Neural cell (in vitro differentiated cells): ENCODE measurements at regions not wholly inside any gene's neighbourhood (a gene's known extent, or its start where the extent isn't known, plus 50 kb on each side); places are given as distances from the start of the nearest gene placed in this dataset.

Experiments used
- H2AFZ ChIP-seq: fragments of 200-600, 300-800 bp; sonication (generic), shearing (Covaris generic); 2 replicates; pipeline ENCODE4 v1.6.0; 2014; ENCODE audit warnings: low read depth, mild to moderate bottlenecking, antibody characterized with exemption, low read length, moderate library complexity
- H3F3A ChIP-seq: fragments of 200-600 bp; shearing (Covaris generic); 2 replicates; pipeline ENCODE4 v1.6.1; 2016; ENCODE audit warnings: mild to moderate bottlenecking, moderate library complexity, mixed read lengths, antibody characterized with exemption, low read length; ENCODE audit not compliant: insufficient read depth, poor library complexity, severe bottlenecking
- H3K27ac ChIP-seq: fragments of 200-600, 300-800 bp; sonication (generic), shearing (Covaris generic); 2 replicates; pipeline ENCODE4 v1.5.1; 2014; ENCODE audit warnings: mild to moderate bottlenecking, low read length, moderate library complexity
- H3K27me3 ChIP-seq: fragments of 300-800, 200-600 bp; sonication (generic), shearing (Covaris generic); 2 replicates; pipeline ENCODE4 v1.6.0; 2014; ENCODE audit warnings: mild to moderate bottlenecking, low read depth, low read length, moderate library complexity; ENCODE audit not compliant: insufficient read depth
- H3K36me3 ChIP-seq: fragments of 300-800, 200-600 bp; sonication (generic), shearing (Covaris generic); 2 replicates; pipeline ENCODE4 v1.5.1; 2014; ENCODE audit warnings: mild to moderate bottlenecking, antibody characterized with exemption, low read length, moderate library complexity; ENCODE audit not compliant: insufficient read depth
- H3K4me2 ChIP-seq: fragments of 300-800, 200-600 bp; sonication (generic), shearing (Covaris generic); 2 replicates; pipeline ENCODE4 v1.6.0; 2014; ENCODE audit warnings: mild to moderate bottlenecking, low read length
- H3K4me3 ChIP-seq: fragments of 300-800, 200-600 bp; sonication (generic), shearing (Covaris generic); 2 replicates; pipeline ENCODE4 v1.5.1; 2014; ENCODE audit warnings: mild to moderate bottlenecking, low read length, moderate library complexity
- H3K79me2 ChIP-seq: fragments of 200-600 bp; shearing (Covaris generic); replicated peaks from 2 replicates; pipeline ENCODE4 v1.6.0; 2014; ENCODE audit warnings: mild to moderate bottlenecking, low read length, moderate library complexity; ENCODE audit not compliant: insufficient read depth
- H3K9ac ChIP-seq: fragments of 300-800, 200-600 bp; sonication (generic), shearing (Covaris generic); 2 replicates; pipeline ENCODE4 v1.6.1; 2016; ENCODE audit warnings: mild to moderate bottlenecking, low read length, mixed read lengths
- H3K9me2 ChIP-seq: fragments of 200-600 bp; shearing (Covaris generic); 2 replicates; pipeline ENCODE4 v1.6.1; 2016; ENCODE audit warnings: mild to moderate bottlenecking, low read length, mixed read lengths; ENCODE audit not compliant: insufficient read depth
- H3K9me3 ChIP-seq: fragments of 200-600, 300-800 bp; sonication (generic), shearing (Covaris generic); 2 replicates; pipeline ENCODE4 v1.6.1; 2016; ENCODE audit warnings: mild to moderate bottlenecking, mixed run types, low read length, moderate library complexity, mixed read lengths
- H4K20me1 ChIP-seq: fragments of 200-600 bp; shearing (Covaris generic); 2 replicates; pipeline ENCODE4 v1.6.1; 2016; ENCODE audit warnings: mild to moderate bottlenecking, mixed run types; ENCODE audit not compliant: insufficient read depth
- EP300 ChIP-seq: fragments of 450-650 bp; conservative IDR thresholded peaks from 2 replicates; pipeline ENCODE4 v1.6.1; 2014; ENCODE audit warnings: antibody characterized with exemption, mild to moderate bottlenecking, moderate library complexity; ENCODE audit not compliant: poor library complexity, severe bottlenecking
- EZH2 ChIP-seq: fragments of 200-600, 300-800 bp; shearing (Covaris generic), sonication (generic); IDR thresholded peaks from 2 replicates; pipeline ENCODE4 v1.6.1; 2014; ENCODE audit warnings: antibody characterized with exemption, low read length, borderline replicate concordance, mild to moderate bottlenecking; ENCODE audit not compliant: insufficient read depth, poor library complexity, severe bottlenecking
- MXI1 ChIP-seq: fragments of 450-650 bp; conservative IDR thresholded peaks from 2 replicates; pipeline ENCODE4 v1.6.1; 2014; ENCODE audit warnings: antibody characterized with exemption, mild to moderate bottlenecking; ENCODE audit not compliant: poor library complexity, severe bottlenecking
- POLR2AphosphoS5 ChIP-seq: IDR thresholded peaks from 2 replicates; pipeline ENCODE4 v1.6.1; 2012
- RAD21 ChIP-seq: fragments of 450-650 bp; conservative IDR thresholded peaks from 2 replicates; pipeline ENCODE4 v1.6.1; 2014; ENCODE audit warnings: antibody characterized with exemption, mild to moderate bottlenecking, moderate library complexity
- SMC3 ChIP-seq: fragments of 450-650 bp; conservative IDR thresholded peaks from 2 replicates; pipeline ENCODE4 v1.6.1; 2014; ENCODE audit warnings: antibody characterized with exemption, mild to moderate bottlenecking, moderate library complexity; ENCODE audit not compliant: poor library complexity
- TAF1 ChIP-seq: IDR thresholded peaks from 2 replicates; pipeline ENCODE4 v1.6.1; 2012; ENCODE audit warnings: low read depth
- TF ChIP-seq, protein P1 (sequence below): IDR thresholded peaks from 2 replicates; pipeline ENCODE4 v1.6.1; 2012; ENCODE audit warnings: borderline replicate concordance
- TF ChIP-seq, protein P2 (sequence below): fragments of 450-650 bp; IDR thresholded peaks from 2 replicates; pipeline ENCODE4 v1.5.1; 2014; ENCODE audit warnings: antibody characterized with exemption, mild to moderate bottlenecking, moderate library complexity; ENCODE audit not compliant: poor library complexity, severe bottlenecking

DNA sequence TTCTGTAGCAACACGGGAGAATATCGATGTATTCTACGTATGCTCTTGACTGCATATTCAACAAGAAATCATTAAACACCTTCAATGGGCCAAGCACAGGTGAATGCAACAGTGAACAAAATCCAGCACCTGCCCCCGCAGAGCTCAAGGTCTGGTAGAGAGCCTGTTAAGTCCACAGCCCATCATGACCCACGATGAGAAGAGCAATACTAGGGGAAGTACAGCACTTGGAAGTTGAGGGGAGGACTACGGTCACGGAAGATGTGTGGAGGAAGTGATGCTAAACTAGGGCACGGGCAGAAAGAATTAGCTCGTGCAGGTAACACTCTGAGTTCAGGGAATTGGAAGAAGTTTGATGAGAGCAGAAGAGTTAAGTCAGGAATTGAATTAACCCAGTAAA, 253.6 kb downstream of the HAPSTR1 start:
- Histone ChIP-seq H3K4me2 (no peak overlapping the region), H3F3A (no peaks in the 10 kb centered on the region), H3K79me2 (no peaks in the 10 kb centered on the region), H3K36me3 (no peaks in the 10 kb centered on the region), H3K9me2 (no peaks in the 10 kb centered on the region), H4K20me1 (no peaks in the 10 kb centered on the region), H3K27ac (no peak overlapping the region), H3K27me3 (no peaks in the 10 kb centered on the region), H3K9ac (no peak overlapping the region), H3K4me3 (no peak overlapping the region), H3K9me3 (peaks cover 2% of the 10 kb centered on the region), H2AFZ (no peak overlapping the region)
- TF ChIP-seq RAD21 (no peak), POLR2AphosphoS5 (no peak), MXI1 (no peak), EZH2 (no peak), EP300 (no peak), TAF1 (no peak), SMC3 (no peak)
- TF ChIP-seq, protein P1, sequence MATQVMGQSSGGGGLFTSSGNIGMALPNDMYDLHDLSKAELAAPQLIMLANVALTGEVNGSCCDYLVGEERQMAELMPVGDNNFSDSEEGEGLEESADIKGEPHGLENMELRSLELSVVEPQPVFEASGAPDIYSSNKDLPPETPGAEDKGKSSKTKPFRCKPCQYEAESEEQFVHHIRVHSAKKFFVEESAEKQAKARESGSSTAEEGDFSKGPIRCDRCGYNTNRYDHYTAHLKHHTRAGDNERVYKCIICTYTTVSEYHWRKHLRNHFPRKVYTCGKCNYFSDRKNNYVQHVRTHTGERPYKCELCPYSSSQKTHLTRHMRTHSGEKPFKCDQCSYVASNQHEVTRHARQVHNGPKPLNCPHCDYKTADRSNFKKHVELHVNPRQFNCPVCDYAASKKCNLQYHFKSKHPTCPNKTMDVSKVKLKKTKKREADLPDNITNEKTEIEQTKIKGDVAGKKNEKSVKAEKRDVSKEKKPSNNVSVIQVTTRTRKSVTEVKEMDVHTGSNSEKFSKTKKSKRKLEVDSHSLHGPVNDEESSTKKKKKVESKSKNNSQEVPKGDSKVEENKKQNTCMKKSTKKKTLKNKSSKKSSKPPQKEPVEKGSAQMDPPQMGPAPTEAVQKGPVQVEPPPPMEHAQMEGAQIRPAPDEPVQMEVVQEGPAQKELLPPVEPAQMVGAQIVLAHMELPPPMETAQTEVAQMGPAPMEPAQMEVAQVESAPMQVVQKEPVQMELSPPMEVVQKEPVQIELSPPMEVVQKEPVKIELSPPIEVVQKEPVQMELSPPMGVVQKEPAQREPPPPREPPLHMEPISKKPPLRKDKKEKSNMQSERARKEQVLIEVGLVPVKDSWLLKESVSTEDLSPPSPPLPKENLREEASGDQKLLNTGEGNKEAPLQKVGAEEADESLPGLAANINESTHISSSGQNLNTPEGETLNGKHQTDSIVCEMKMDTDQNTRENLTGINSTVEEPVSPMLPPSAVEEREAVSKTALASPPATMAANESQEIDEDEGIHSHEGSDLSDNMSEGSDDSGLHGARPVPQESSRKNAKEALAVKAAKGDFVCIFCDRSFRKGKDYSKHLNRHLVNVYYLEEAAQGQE, result no peak
- TF ChIP-seq, protein P2, sequence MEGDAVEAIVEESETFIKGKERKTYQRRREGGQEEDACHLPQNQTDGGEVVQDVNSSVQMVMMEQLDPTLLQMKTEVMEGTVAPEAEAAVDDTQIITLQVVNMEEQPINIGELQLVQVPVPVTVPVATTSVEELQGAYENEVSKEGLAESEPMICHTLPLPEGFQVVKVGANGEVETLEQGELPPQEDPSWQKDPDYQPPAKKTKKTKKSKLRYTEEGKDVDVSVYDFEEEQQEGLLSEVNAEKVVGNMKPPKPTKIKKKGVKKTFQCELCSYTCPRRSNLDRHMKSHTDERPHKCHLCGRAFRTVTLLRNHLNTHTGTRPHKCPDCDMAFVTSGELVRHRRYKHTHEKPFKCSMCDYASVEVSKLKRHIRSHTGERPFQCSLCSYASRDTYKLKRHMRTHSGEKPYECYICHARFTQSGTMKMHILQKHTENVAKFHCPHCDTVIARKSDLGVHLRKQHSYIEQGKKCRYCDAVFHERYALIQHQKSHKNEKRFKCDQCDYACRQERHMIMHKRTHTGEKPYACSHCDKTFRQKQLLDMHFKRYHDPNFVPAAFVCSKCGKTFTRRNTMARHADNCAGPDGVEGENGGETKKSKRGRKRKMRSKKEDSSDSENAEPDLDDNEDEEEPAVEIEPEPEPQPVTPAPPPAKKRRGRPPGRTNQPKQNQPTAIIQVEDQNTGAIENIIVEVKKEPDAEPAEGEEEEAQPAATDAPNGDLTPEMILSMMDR, result no peak

DNA sequence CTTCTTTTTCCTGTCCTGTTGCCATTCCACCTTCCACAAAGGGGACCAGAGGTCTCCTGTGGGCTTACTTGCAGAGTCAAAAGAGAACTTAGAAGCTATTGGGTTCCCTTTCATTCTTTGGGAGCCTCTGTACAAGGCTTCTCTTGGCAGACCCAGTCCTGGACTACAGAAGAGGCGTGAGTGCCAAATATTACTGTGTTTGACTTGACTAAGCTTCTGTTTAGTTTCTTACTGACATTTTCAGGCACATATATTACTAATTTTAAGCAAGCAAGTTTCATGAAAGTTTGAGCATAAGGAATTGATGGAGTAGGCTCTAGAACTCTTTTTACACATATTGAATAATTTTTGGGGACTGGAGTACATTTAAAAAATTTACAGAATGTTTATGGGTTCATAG, 254.4 kb downstream of the HAPSTR1 start:
- no peaks in the 10 kb centered on the region for H3K36me3 ChIP-seq
- TF ChIP-seq EP300 (no peak), RAD21 (no peak)
- TF ChIP-seq, protein P2, result no peak
- H3F3A ChIP-seq, result no peaks in the 10 kb centered on the region
- no peak overlapping the region for H2AFZ ChIP-seq
- H3K27ac ChIP-seq, result no peak overlapping the region
- H3K27me3 ChIP-seq, result no peaks in the 10 kb centered on the region
- H3K4me2 ChIP-seq, result no peak overlapping the region
- no peaks in the 10 kb centered on the region for H3K79me2 ChIP-seq
- H4K20me1 ChIP-seq, result no peaks in the 10 kb centered on the region
- no peak overlapping the region for H3K9ac ChIP-seq
- H3K9me3 ChIP-seq, result peaks cover 3% of the 10 kb centered on the region
- H3K4me3 ChIP-seq, result no peak overlapping the region
- H3K9me2 ChIP-seq, result no peaks in the 10 kb centered on the region
